Lower leg skin (tissue), 4 donors: ENCODE measurements at regions not wholly inside any gene's neighbourhood (a gene's known extent, or its start where the extent isn't known, plus 50 kb on each side); places are given as distances from the start of the nearest gene placed in this dataset.
"Not testable (repeated sequence)": the region's sequence is repeated elsewhere in the genome, so short reads cannot be mapped to it uniquely, and the experiment has no call there.

Experiments used
- DNase-seq, 2 donors: peaks; one replicate each; pipeline ENCODE4 v3.0.0-alpha.2; 2019; ENCODE audit warnings: low spot score in 2 of 2
- H3K4me3 ChIP-seq: fragments of 200-600 bp; sonication (generic); 2 replicates; pipeline ENCODE4 v1.5.1; 2017; ENCODE audit warnings: mild to moderate bottlenecking, low read depth; ENCODE audit not compliant: poor library complexity, severe bottlenecking
- CTCF ChIP-seq, 3 donors: fragments of 450-650 bp; IDR thresholded peaks; one replicate each; pipeline ENCODE4 v1.5.1; 2016; ENCODE audit warnings: antibody characterized with exemption in 3 of 3, mild to moderate bottlenecking in 3 of 3, moderate library complexity in 2 of 3
- POLR2A ChIP-seq, 2 donors: fragments of 450-650 bp; IDR thresholded peaks; one replicate each; pipeline ENCODE4 v1.6.1; 2016 to 2017; ENCODE audit warnings: antibody characterized with exemption in 2 of 2, mild to moderate bottlenecking in 1 of 2, moderate library complexity in 1 of 2
- WGBS, 2 donors: methylation state at CpG; one replicate each; pipeline ENCODE4 v1.1.5; 2018; 5-methylcytosine and 5-hydroxymethylcytosine counted together
- intact Hi-C: fragments of 100-400 bp; cut with DNase I; formaldehyde crosslinking; loops from one replicate; pipeline ENCODE4 v1.15.0; 2023; ENCODE audit warnings: low total_unique reads

DNA sequence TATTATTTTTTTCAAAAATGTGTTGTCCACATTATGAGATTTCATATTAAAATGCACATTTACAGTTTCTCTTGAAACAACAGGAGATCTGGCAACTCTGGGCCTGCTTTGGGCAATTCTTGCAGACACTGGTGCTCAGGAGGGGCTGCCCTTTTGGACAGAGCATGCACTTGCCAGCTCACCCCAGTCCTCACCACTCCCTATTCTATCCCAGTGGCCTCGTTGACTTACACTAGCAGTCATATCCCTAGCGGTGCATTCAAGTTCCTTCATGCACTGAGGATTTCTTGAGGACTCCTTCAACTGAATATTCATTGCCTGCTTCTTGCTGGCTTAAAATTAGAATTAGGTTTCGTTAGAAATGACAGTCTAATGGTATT, 87.9 kb upstream of the FHL2 start:
- intact Hi-C loops, result no loop called here
- TF ChIP-seq POLR2A (IDR thresholded peaks at IDR 0.05) (no peak), CTCF (IDR thresholded peaks at IDR 0.05) (no peak)
- H3K4me3 ChIP-seq, result no peak overlapping the region
- WGBS, 2 donors, result 65 to 71% methylated on average over 3 of the region's 3 CpGs
- no peak for DNase-seq

DNA sequence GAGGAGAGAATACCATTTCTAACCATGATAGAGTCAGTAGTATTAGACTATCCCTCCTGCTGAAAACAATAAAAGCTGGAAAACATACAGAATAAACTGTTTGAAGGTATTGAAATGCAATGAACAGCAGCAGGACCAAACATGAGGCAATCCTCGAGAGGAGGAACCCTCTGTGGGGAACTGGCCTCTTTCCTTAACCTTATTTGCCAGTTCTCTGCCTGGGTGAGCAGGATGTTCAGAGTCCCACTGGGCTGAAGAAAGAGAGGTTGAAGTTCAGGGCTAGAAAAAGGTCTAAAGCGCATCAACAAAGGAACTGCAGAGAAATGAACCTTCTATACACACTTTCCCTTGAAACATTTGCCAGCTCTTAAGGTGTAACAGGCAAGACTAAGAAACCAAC, 79.8 kb upstream of the FHL2 start:
- no peak for TF ChIP-seq POLR2A (IDR thresholded peaks at IDR 0.05)
- no peak for TF ChIP-seq CTCF (IDR thresholded peaks at IDR 0.05)
- no peak for DNase-seq
- 70 to 88% methylated on average over 2 of the region's 2 CpGs for WGBS, 2 donors
- no peak overlapping the region for H3K4me3 ChIP-seq
- intact Hi-C loops, result no loop called here

GRCh38 chr2:105477050-105477620, 78.3 kb upstream of the FHL2 start:
- intact Hi-C loops, H3K4me3 ChIP-seq, DNase-seq: not testable (repeated sequence)
- WGBS, 2 donors, result 94 to 96% methylated on average over 10 of the region's 10 CpGs

GRCh38 chr2:105473011-105473410, 74.2 kb upstream of the FHL2 start:
- intact Hi-C loops, result no loop called here
- no peak for DNase-seq
- WGBS, 2 donors, result 68 to 71% methylated on average over 5 of the region's 5 CpGs
- no peak for TF ChIP-seq CTCF (IDR thresholded peaks at IDR 0.05)
- TF ChIP-seq POLR2A (IDR thresholded peaks at IDR 0.05), result no peak
- H3K4me3 ChIP-seq, result no peak overlapping the region

DNA sequence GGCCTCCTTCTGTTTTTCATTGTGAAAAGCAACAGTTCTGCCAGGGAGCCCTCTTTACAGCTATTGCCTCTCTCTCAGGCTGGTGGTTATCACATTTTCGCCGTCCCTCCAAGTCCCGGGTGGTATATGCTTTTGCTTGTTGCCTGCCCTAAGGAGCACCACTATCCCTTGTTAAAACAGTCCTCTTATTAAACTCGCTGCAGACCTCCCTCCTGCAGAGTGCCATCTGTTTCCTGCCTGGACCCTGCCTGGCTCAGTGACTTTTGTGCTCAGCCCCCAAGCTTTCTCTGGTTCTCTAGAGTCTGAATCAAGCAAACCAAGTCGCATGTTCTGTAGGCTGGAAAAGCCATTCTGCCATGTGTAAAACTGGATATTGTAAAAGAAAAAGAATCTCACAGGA, 72.1 kb upstream of the FHL2 start:
- no peak for DNase-seq
- no peak overlapping the region for H3K4me3 ChIP-seq
- TF ChIP-seq CTCF (IDR thresholded peaks at IDR 0.05) (no peak), POLR2A (IDR thresholded peaks at IDR 0.05) (no peak)
- whole genome bisulfite sequencing, 2 donors, result 57 to 65% methylated on average over 5 of the region's 5 CpGs
- intact Hi-C loops, result no loop called here

- no peak for DNase-seq
- intact Hi-C loops, result no loop called here
- 95 to 97% methylated on average over 8 of the region's 8 CpGs for WGBS, 2 donors
- no peak overlapping the region for H3K4me3 ChIP-seq
- TF ChIP-seq CTCF (IDR thresholded peaks at IDR 0.05) (no peak), POLR2A (IDR thresholded peaks at IDR 0.05) (no peak)
Measured at GRCh38 chr2:105469781-105470180, 70.9 kb upstream of the FHL2 start.
